ENCODE measurements at regions not wholly inside any gene's neighbourhood (a gene's known extent, or its start where the extent isn't known, plus 50 kb on each side); places are given as distances from the start of the nearest gene placed in this dataset.

DNA sequence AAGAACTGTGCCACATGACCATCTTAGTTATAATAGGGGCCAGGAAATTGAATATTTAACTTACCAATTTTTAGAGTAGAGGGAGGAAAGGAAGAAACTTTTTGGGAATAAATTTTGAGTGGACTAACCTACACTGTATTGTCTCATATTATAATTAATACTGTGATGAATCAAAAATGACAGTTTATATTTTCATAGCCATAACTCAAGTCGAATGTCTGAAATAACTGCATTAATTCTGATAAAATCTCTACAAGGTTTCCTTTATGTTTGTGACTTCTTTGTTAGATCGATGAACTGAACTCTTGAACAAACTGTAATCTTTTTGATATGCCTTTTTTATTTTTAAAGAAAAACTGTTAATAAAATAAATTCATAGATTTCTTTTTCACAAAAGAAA, 132.8 kb upstream of the DPH6 start:
- CTCF ChIA-PET: no interaction called here
- ATAC-seq: no peak

DNA sequence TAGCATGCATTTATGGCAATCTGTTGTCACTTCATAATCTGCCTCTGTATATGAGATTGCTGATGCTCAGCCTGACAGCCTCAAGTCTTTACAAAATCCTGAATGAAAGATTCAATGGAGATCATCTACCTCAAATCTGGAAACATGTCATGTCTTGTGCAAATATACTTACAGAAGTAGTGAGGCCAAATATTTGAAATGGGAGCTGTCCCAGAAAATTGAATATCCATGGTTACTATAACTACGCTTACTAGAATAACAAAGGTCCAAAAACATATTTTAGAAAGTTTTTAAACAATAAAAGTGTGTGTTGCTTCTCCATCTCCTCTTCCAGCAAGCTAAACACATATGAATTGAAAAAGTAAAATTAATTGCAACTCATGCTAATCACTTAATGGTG, 133.2 kb upstream of the DPH6 start:
- no peak for ATAC-seq
- H3K4me1 ChIP-seq: no peaks in the 10 kb centered on the region
- CTCF ChIA-PET: no interaction called here
- H3K27ac ChIP-seq: no peak overlapping the region
- H3K4me2 ChIP-seq: no peak overlapping the region
- no peak overlapping the region for H3K4me3 ChIP-seq
- no peak for DNase-seq (ENCODE audit: low read depth in 1 of 2, low spot score in 1 of 2)
- WGBS (ENCODE audit: missing lambda C conversion rate): 79% methylated on average over 1 of the region's 1 CpG
- no peak for TF ChIP-seq RFX5 (IDR thresholded peaks at IDR 0.05)
- no peak for TF ChIP-seq HOXA7 (CRISPR knock-in tag; IDR thresholded peaks at IDR 0.05)
- no peak for TF ChIP-seq JUNB (IDR thresholded peaks at IDR 0.05)
- no peak for TF ChIP-seq ZNF302 (CRISPR knock-in tag; IDR thresholded peaks at IDR 0.05)
- TF ChIP-seq SREBF2 (IDR thresholded peaks at IDR 0.05): no peak
- no peak for TF ChIP-seq CBX8 (IDR thresholded peaks at IDR 0.05)
- FAIRE-seq: no peak
- no peaks in the 10 kb centered on the region for H3K9me3 ChIP-seq
- POLR2A ChIA-PET: no interaction called here

More for the DNA sequence above, 132.8 kb upstream of the DPH6 start:
- H3K4me1 ChIP-seq: no peaks in the 10 kb centered on the region
- no peak overlapping the region for H3K4me3 ChIP-seq
- no peak overlapping the region for H3K4me2 ChIP-seq
- no peaks in the 10 kb centered on the region for H3K9me3 ChIP-seq
- H3K27ac ChIP-seq: no peak overlapping the region
- WGBS (ENCODE audit: missing lambda C conversion rate): 32% methylated on average over 2 of the region's 2 CpGs
- TF ChIP-seq JUNB (IDR thresholded peaks at IDR 0.05): no peak
- no peak for TF ChIP-seq SMC3 (IDR thresholded peaks at IDR 0.05)
- TF ChIP-seq PHF8 (IDR thresholded peaks at IDR 0.05; ENCODE audit: borderline replicate concordance, low read depth): no peak
- TF ChIP-seq GATA3 (IDR thresholded peaks at IDR 0.05; ENCODE audit: borderline replicate concordance): no peak
- no peak for TF ChIP-seq POLR2AphosphoS2 (conservative IDR thresholded peaks at IDR 0.05; ENCODE audit: low read length)
- TF ChIP-seq JUN (IDR thresholded peaks at IDR 0.05): no peak
- no peak for TF ChIP-seq ZSCAN20 (CRISPR knock-in tag; IDR thresholded peaks at IDR 0.05)
- TF ChIP-seq, protein P1, sequence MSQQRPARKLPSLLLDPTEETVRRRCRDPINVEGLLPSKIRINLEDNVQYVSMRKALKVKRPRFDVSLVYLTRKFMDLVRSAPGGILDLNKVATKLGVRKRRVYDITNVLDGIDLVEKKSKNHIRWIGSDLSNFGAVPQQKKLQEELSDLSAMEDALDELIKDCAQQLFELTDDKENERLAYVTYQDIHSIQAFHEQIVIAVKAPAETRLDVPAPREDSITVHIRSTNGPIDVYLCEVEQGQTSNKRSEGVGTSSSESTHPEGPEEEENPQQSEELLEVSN (IDR thresholded peaks at IDR 0.05; ENCODE audit: borderline replicate concordance, low read depth): no peak
- no peak for TF ChIP-seq NR3C1 (IDR thresholded peaks at IDR 0.05)
- no peak for TF ChIP-seq ZNF302 (CRISPR knock-in tag; IDR thresholded peaks at IDR 0.05)
- no peak for TF ChIP-seq CBX2 (IDR thresholded peaks at IDR 0.05; ENCODE audit: borderline replicate concordance, low read depth)
- no peak for TF ChIP-seq FOSL2 (IDR thresholded peaks at IDR 0.05)
- TF ChIP-seq FOSL2 (CRISPR knock-in tag; IDR thresholded peaks at IDR 0.05): no peak
- no peak for TF ChIP-seq HES2 (IDR thresholded peaks at IDR 0.05)
- TF ChIP-seq MAZ (IDR thresholded peaks at IDR 0.05; ENCODE audit: borderline replicate concordance, low read depth, low read length): no peak
- TF ChIP-seq RAD21 (conservative IDR thresholded peaks at IDR 0.05 in 1 of 2, IDR thresholded peaks at IDR 0.05 in 1 of 2): no peak
- TF ChIP-seq, protein P2, sequence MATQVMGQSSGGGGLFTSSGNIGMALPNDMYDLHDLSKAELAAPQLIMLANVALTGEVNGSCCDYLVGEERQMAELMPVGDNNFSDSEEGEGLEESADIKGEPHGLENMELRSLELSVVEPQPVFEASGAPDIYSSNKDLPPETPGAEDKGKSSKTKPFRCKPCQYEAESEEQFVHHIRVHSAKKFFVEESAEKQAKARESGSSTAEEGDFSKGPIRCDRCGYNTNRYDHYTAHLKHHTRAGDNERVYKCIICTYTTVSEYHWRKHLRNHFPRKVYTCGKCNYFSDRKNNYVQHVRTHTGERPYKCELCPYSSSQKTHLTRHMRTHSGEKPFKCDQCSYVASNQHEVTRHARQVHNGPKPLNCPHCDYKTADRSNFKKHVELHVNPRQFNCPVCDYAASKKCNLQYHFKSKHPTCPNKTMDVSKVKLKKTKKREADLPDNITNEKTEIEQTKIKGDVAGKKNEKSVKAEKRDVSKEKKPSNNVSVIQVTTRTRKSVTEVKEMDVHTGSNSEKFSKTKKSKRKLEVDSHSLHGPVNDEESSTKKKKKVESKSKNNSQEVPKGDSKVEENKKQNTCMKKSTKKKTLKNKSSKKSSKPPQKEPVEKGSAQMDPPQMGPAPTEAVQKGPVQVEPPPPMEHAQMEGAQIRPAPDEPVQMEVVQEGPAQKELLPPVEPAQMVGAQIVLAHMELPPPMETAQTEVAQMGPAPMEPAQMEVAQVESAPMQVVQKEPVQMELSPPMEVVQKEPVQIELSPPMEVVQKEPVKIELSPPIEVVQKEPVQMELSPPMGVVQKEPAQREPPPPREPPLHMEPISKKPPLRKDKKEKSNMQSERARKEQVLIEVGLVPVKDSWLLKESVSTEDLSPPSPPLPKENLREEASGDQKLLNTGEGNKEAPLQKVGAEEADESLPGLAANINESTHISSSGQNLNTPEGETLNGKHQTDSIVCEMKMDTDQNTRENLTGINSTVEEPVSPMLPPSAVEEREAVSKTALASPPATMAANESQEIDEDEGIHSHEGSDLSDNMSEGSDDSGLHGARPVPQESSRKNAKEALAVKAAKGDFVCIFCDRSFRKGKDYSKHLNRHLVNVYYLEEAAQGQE (IDR thresholded peaks at IDR 0.05): no peak
- TF ChIP-seq USF2 (IDR thresholded peaks at IDR 0.05): no peak
- TF ChIP-seq ZC3H11A (IDR thresholded peaks at IDR 0.05): no peak
- FAIRE-seq: no peak
- POLR2A ChIA-PET: no interaction called here
- no peak for DNase-seq (ENCODE audit: low read depth in 1 of 2, low spot score in 1 of 2)
